HepG2 (cell line): ENCODE measurements at regions not wholly inside any gene's neighbourhood (a gene's known extent, or its start where the extent isn't known, plus 50 kb on each side); places are given as distances from the start of the nearest gene placed in this dataset.

Experiments
- ATAC-seq: fragments of 200-7000 bp; cut with Tn5 transposase; 3 replicates; pipeline ENCODE4 v1.9.1; 2020; ENCODE audit warnings: mild to moderate bottlenecking, moderate library complexity
- BruUV-seq: library from RNA; stranded (reverse); fragments of 400-500 nt; replicated peaks from 2 replicates; lab custom pipeline; 2021; lab: Mats Ljungman, UMichigan
- CTCF ChIA-PET: fragments of 300-600 bp; formaldehyde crosslinking; extraction: SDS; loops from one replicate; lab custom pipeline; 2021; ENCODE audit warnings: low total read pairs, inconsistent platforms, low intra/inter-chr PET ratio; lab: Yijun Ruan, JAX
- POLR2A ChIA-PET: fragments of 350-600 bp; sonication (Branson Sonifier 250); formaldehyde crosslinking; loops from one replicate; lab custom pipeline; 2020; ENCODE audit warnings: antibody characterized with exemption, inconsistent platforms; lab: Yijun Ruan, JAX
- DNase-seq: peaks from one replicate; pipeline ENCODE4 v3.0.0-alpha.2; 2015; ENCODE audit warnings: low spot score
- FAIRE-seq: peaks from 3 replicates; lab custom pipeline; 2011; peaks lifted over from hg19 to GRCh38; lab: Jason Lieb, UNC
- H2AFZ ChIP-seq: one replicate; pipeline ENCODE4 v1.6.1; 2011; ENCODE audit warnings: low read length, inconsistent platforms
- H3K27ac ChIP-seq: fragments of 300-600 bp; 3 replicates; pipeline ENCODE4 v1.8.0; 2011; ENCODE audit warnings: mixed run types, mild to moderate bottlenecking, mixed read lengths, low read length, inconsistent platforms; ENCODE audit not compliant: insufficient read depth; ENCODE audit errors: extremely low read length
- H3K27me3 ChIP-seq, 2 experiments: fragments of 200-600 bp in 1 of 2; 2 replicates in 1 of 2; 3 replicates in 1 of 2; pipeline versions ENCODE4 v1.6.0 to v1.8.0; 2011; ENCODE audit warnings: low read length in 2 of 2, mild to moderate bottlenecking in 2 of 2, moderate library complexity in 2 of 2, inconsistent platforms in 1 of 2; ENCODE audit not compliant: insufficient read depth in 2 of 2, control insufficient read depth in 1 of 2
- H3K36me3 ChIP-seq, 2 experiments: fragments of 200-600 bp in 1 of 2; replicated peaks in 1 of 2; 2 replicates in 1 of 2; 3 replicates in 1 of 2; pipeline versions ENCODE4 v1.5.1 to v1.8.0; 2011; ENCODE audit warnings: low read length in 2 of 2, inconsistent platforms in 1 of 2; ENCODE audit not compliant: insufficient read depth in 2 of 2, control insufficient read depth in 1 of 2
- H3K4me1 ChIP-seq: 2 replicates; pipeline ENCODE4 v1.5.1; 2012; ENCODE audit warnings: low read length, inconsistent platforms; ENCODE audit not compliant: insufficient read depth
- H3K4me2 ChIP-seq: 2 replicates; pipeline ENCODE4 v1.6.0; 2011; ENCODE audit warnings: low read depth, low read length, inconsistent platforms
- H3K4me3 ChIP-seq, 3 experiments: fragments of 200-600 bp in 1 of 3; sonication (generic), shearing (Covaris generic) in 1 of 3; replicated peaks in 1 of 3; 2 replicates each; pipeline ENCODE4 v1.5.1; 2011 to 2016; ENCODE audit warnings: low read length in 3 of 3, inconsistent platforms in 2 of 3, low read depth in 2 of 3, mild to moderate bottlenecking in 2 of 3, control low read depth in 1 of 3, mixed read lengths in 1 of 3; ENCODE audit not compliant: insufficient read depth in 1 of 3
- H3K79me2 ChIP-seq: one replicate; pipeline ENCODE4 v1.6.1; 2011; ENCODE audit warnings: low read length, inconsistent platforms; ENCODE audit not compliant: insufficient read depth
- H3K9ac ChIP-seq: 2 replicates; pipeline ENCODE4 v1.6.0; 2011; ENCODE audit warnings: mild to moderate bottlenecking, low read depth, low read length, inconsistent platforms; ENCODE audit not compliant: insufficient read depth
- H3K9me3 ChIP-seq: 2 replicates; pipeline ENCODE4 v1.5.1; 2012; ENCODE audit warnings: mild to moderate bottlenecking, low read length
- H4K20me1 ChIP-seq: 2 replicates; pipeline ENCODE4 v1.6.0; 2011; ENCODE audit warnings: inconsistent platforms, mild to moderate bottlenecking, low read length, moderate library complexity; ENCODE audit not compliant: insufficient read depth
- FOXA3 ChIP-seq: IDR thresholded peaks from 2 replicates; pipeline ENCODE4 v1.6.1; 2016; ENCODE audit warnings: missing genetic modification reagents, missing compliant biosample characterization
- HMGA1 ChIP-seq: sonication (generic); formaldehyde crosslinking; conservative IDR thresholded peaks from 2 replicates; pipeline ENCODE4 v1.4.0; 2020; ENCODE audit warnings: missing genetic modification reagents
- KLF11 ChIP-seq: IDR thresholded peaks from 2 replicates; pipeline ENCODE4 v1.6.1; 2016; ENCODE audit warnings: missing compliant biosample characterization
- NFRKB ChIP-seq: fragments of 450-650 bp; IDR thresholded peaks from 2 replicates; pipeline ENCODE4 v1.6.1; 2017
- RAD21 ChIP-seq: fragments of 450-650 bp; formaldehyde crosslinking; IDR thresholded peaks from 2 replicates; pipeline ENCODE4 v1.5.0; 2020; ENCODE audit warnings: mild to moderate bottlenecking
- TP53 ChIP-seq: sonication (generic); formaldehyde crosslinking; conservative IDR thresholded peaks from 2 replicates; pipeline ENCODE4 v1.4.0; 2020; ENCODE audit warnings: missing genetic modification reagents
- ZHX1 ChIP-seq: sonication (generic); formaldehyde crosslinking; IDR thresholded peaks from 2 replicates; pipeline ENCODE4 v1.8.1; 2022; ENCODE audit warnings: low read depth, mild to moderate bottlenecking, missing genetic modification reagents
- ZNF329 ChIP-seq: sonication (generic); formaldehyde crosslinking; IDR thresholded peaks from 2 replicates; pipeline ENCODE4 v1.9.0; 2021; ENCODE audit warnings: low read depth, mild to moderate bottlenecking, missing genetic modification reagents
- ZNF570 ChIP-seq: sonication (generic); formaldehyde crosslinking; IDR thresholded peaks from 2 replicates; pipeline ENCODE4 v1.4.0; 2020; ENCODE audit warnings: mild to moderate bottlenecking, missing genetic modification reagents, borderline replicate concordance
- WGBS: methylation state at CpG from one replicate; pipeline ENCODE4 v1.1.6; 2017; ENCODE audit warnings: low lambda C conversion rate; 5-methylcytosine and 5-hydroxymethylcytosine counted together
- in situ Hi-C: cut with HindIII; loops from 2 replicates; pipeline ENCODE4 v1.10.0; 2017; ENCODE audit warnings: low pct_unique_long_range_greater_than_20kb; ENCODE audit not compliant: extremely low pct_ligation_motif_present
- intact Hi-C: fragments of 100-400 bp; cut with micrococcal nuclease; formaldehyde crosslinking; loops from one replicate; pipeline ENCODE4 v1.10.0; 2022; ENCODE audit not compliant: unreplicated experiment
- TF ChIP-seq, protein P1 (sequence below): IDR thresholded peaks from 2 replicates; pipeline ENCODE4 v1.6.1; 2016; ENCODE audit warnings: missing genetic modification reagents, missing compliant biosample characterization
- TF ChIP-seq, protein P2 (sequence below): sonication (generic); formaldehyde crosslinking; IDR thresholded peaks from 2 replicates; pipeline ENCODE4 v1.4.0; 2020; ENCODE audit warnings: missing genetic modification reagents
- TF ChIP-seq, protein P3 (sequence below): IDR thresholded peaks from 2 replicates; pipeline ENCODE4 v1.6.1; 2016

DNA sequence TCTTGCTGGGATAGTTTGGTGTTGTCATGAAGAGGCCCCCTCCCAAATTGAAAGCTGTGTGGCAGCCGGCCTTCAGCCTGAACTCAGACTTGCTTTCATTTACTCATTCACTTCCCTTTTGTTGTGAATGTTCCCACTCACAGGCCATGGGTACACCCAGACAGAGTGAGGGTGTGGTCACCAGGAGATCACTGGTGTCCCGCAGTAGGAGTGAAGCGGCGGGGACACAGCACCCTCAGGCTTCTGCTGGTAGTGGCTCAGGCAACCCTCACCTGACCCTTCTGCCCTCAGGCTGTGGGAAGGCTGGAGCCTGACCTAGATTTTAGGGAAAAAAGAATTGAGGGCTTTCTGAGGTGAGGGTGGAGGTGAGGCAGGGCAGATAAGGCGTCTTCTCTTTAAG, 244.4 kb downstream of the SOX2 start:
- H3K9ac ChIP-seq, result no peak overlapping the region
- H3K9me3 ChIP-seq, result no peaks in the 10 kb centered on the region
- BruUV-seq, result no TSS peak
- H3K36me3 ChIP-seq, result no peaks in the 10 kb centered on the region
- H3K79me2 ChIP-seq, result no peaks in the 10 kb centered on the region
- no peak overlapping the region for H3K27ac ChIP-seq
- ChIA-PET POLR2A (no interaction called here), CTCF (no interaction called here)
- H3K4me2 ChIP-seq, result no peak overlapping the region
- ATAC-seq (no peak), FAIRE-seq (no peak), DNase-seq (no peak)
- WGBS, result 59% methylated on average over 5 of the region's 5 CpGs
- no peaks in the 10 kb centered on the region for H4K20me1 ChIP-seq
- no peaks in the 10 kb centered on the region for H3K27me3 ChIP-seq
- no peak overlapping the region for H3K4me3 ChIP-seq
- in situ Hi-C loops (loop anchor here (10.0 kb wide), 1 partner anchor 299 kb away; no protein-coding TSS in a partner anchor), intact Hi-C loops (no loop called here)
- no peak overlapping the region for H2AFZ ChIP-seq
- no peaks in the 10 kb centered on the region for H3K4me1 ChIP-seq
- TF ChIP-seq ZHX1, result no peak
- TF ChIP-seq, protein P1, sequence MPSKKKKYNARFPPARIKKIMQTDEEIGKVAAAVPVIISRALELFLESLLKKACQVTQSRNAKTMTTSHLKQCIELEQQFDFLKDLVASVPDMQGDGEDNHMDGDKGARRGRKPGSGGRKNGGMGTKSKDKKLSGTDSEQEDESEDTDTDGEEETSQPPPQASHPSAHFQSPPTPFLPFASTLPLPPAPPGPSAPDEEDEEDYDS, result no peak
- no peak for TF ChIP-seq ZNF570 (CRISPR knock-in tag)
- no peak for TF ChIP-seq NFRKB
- TF ChIP-seq FOXA3 (CRISPR knock-in tag), result no peak
- no peak for TF ChIP-seq RAD21 (CRISPR knock-in tag)
- no peak for TF ChIP-seq ZNF329 (CRISPR knock-in tag)
- TF ChIP-seq TP53 (CRISPR knock-in tag), result no peak
- TF ChIP-seq HMGA1 (CRISPR knock-in tag), result no peak
- TF ChIP-seq KLF11 (CRISPR knock-in tag), result no peak
- TF ChIP-seq, protein P2, sequence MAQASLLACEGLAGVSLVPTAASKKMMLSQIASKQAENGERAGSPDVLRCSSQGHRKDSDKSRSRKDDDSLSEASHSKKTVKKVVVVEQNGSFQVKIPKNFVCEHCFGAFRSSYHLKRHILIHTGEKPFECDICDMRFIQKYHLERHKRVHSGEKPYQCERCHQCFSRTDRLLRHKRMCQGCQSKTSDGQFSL (CRISPR knock-in tag), result no peak
- TF ChIP-seq, protein P3, sequence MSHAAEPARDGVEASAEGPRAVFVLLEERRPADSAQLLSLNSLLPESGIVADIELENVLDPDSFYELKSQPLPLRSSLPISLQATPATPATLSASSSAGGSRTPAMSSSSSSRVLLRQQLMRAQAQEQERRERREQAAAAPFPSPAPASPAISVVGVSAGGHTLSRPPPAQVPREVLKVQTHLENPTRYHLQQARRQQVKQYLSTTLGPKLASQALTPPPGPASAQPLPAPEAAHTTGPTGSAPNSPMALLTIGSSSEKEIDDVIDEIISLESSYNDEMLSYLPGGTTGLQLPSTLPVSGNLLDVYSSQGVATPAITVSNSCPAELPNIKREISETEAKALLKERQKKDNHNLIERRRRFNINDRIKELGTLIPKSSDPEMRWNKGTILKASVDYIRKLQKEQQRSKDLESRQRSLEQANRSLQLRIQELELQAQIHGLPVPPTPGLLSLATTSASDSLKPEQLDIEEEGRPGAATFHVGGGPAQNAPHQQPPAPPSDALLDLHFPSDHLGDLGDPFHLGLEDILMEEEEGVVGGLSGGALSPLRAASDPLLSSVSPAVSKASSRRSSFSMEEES (CRISPR knock-in tag), result no peak
- TF ChIP-seq, all 625 proteins: peak for 0
